Neural cell (in vitro differentiated cells): ENCODE measurements at regions not wholly inside any gene's neighbourhood (a gene's known extent, or its start where the extent isn't known, plus 50 kb on each side); places are given as distances from the start of the nearest gene placed in this dataset.

ENCODE experiments used
- CTCF ChIP-seq: fragments of 450-650 bp; IDR thresholded peaks from 2 replicates; pipeline ENCODE4 v1.5.1; 2014; ENCODE audit warnings: antibody characterized with exemption, mild to moderate bottlenecking, moderate library complexity; ENCODE audit not compliant: poor library complexity, severe bottlenecking
- EP300 ChIP-seq: fragments of 450-650 bp; conservative IDR thresholded peaks from 2 replicates; pipeline ENCODE4 v1.6.1; 2014; ENCODE audit warnings: antibody characterized with exemption, mild to moderate bottlenecking, moderate library complexity; ENCODE audit not compliant: poor library complexity, severe bottlenecking
- EZH2 ChIP-seq: fragments of 200-600, 300-800 bp; shearing (Covaris generic), sonication (generic); IDR thresholded peaks from 2 replicates; pipeline ENCODE4 v1.6.1; 2014; ENCODE audit warnings: antibody characterized with exemption, low read length, borderline replicate concordance, mild to moderate bottlenecking; ENCODE audit not compliant: insufficient read depth, poor library complexity, severe bottlenecking
- POLR2AphosphoS5 ChIP-seq: IDR thresholded peaks from 2 replicates; pipeline ENCODE4 v1.6.1; 2012
- RAD21 ChIP-seq: fragments of 450-650 bp; conservative IDR thresholded peaks from 2 replicates; pipeline ENCODE4 v1.6.1; 2014; ENCODE audit warnings: antibody characterized with exemption, mild to moderate bottlenecking, moderate library complexity
- REST ChIP-seq: IDR thresholded peaks from 2 replicates; pipeline ENCODE4 v1.6.1; 2012; ENCODE audit warnings: borderline replicate concordance
- SMC3 ChIP-seq: fragments of 450-650 bp; conservative IDR thresholded peaks from 2 replicates; pipeline ENCODE4 v1.6.1; 2014; ENCODE audit warnings: antibody characterized with exemption, mild to moderate bottlenecking, moderate library complexity; ENCODE audit not compliant: poor library complexity
- TAF1 ChIP-seq: IDR thresholded peaks from 2 replicates; pipeline ENCODE4 v1.6.1; 2012; ENCODE audit warnings: low read depth

- TF ChIP-seq CTCF (no peak), EZH2 (no peak), EP300 (no peak), SMC3 (no peak), POLR2AphosphoS5 (no peak), REST (no peak), RAD21 (no peak), TAF1 (no peak)
Observed at GRCh38 chr10:44294726-44295412, 90.0 kb downstream of the CXCL12 start.
